K562 (cell line): ENCODE measurements at regions not wholly inside any gene's neighbourhood (a gene's known extent, or its start where the extent isn't known, plus 50 kb on each side); places are given as distances from the start of the nearest gene placed in this dataset.

ENCODE experiments used
- CCNT2 ChIP-seq: IDR thresholded peaks from 2 replicates; pipeline ENCODE4 v1.6.1; 2011; ENCODE audit warnings: borderline replicate concordance, low read depth, mild to moderate bottlenecking, moderate library complexity, mixed read lengths, low read length; ENCODE audit not compliant: insufficient read length; ENCODE audit errors: extremely low read depth
- CXXC5 ChIP-seq: fragments of 250-450 bp; sonication (Bioruptor Pico); IDR thresholded peaks from 2 replicates; pipeline ENCODE4 v1.8.0; 2022; ENCODE audit warnings: inconsistent platforms, mild to moderate bottlenecking, moderate library complexity
- E2F3 ChIP-seq: fragments of 250-450 bp; sonication (Bioruptor Pico); IDR thresholded peaks from 2 replicates; pipeline ENCODE4 v1.4.0; 2020; ENCODE audit warnings: mild to moderate bottlenecking
- FOXM1 ChIP-seq, 2 experiments: fragments of 450-650 bp in 1 of 2; sonication (generic) in 1 of 2; formaldehyde crosslinking in 1 of 2; IDR thresholded peaks; 2 replicates each; pipeline versions ENCODE4 v1.6.1 to v1.9.0; 2017 to 2022; ENCODE audit warnings: low read depth in 2 of 2, mild to moderate bottlenecking in 2 of 2, missing genetic modification reagents in 1 of 2, moderate library complexity in 1 of 2
- GABPB1 ChIP-seq: sonication (generic); formaldehyde crosslinking; IDR thresholded peaks from 2 replicates; pipeline ENCODE4 v1.8.0; 2022; ENCODE audit warnings: mild to moderate bottlenecking, missing genetic modification reagents
- GATAD2B ChIP-seq: fragments of 450-650 bp; IDR thresholded peaks from 2 replicates; pipeline ENCODE4 v1.6.1; 2017; ENCODE audit warnings: mild to moderate bottlenecking, borderline replicate concordance
- GTF3C2 ChIP-seq: IDR thresholded peaks from 3 replicates; pipeline ENCODE4 v1.6.1; 2011; ENCODE audit warnings: borderline replicate concordance, mild to moderate bottlenecking, moderate library complexity; ENCODE audit not compliant: insufficient read length; ENCODE audit errors: extremely low read depth
- JUND ChIP-seq, 2 experiments: IDR thresholded peaks; 2 replicates in 1 of 2; 3 replicates in 1 of 2; pipeline ENCODE4 v1.6.1; 2011; ENCODE audit warnings: borderline replicate concordance in 2 of 2, low read depth in 2 of 2, low read length in 2 of 2, improper control_type of control experiment in 1 of 2, missing biosample characterization in 1 of 2, missing genetic modification characterization in 1 of 2, missing genetic modification reagents in 1 of 2
- MTA3 ChIP-seq: fragments of 450-650 bp; formaldehyde crosslinking; IDR thresholded peaks from 2 replicates; pipeline ENCODE4 v1.6.1; 2017; ENCODE audit warnings: mild to moderate bottlenecking, borderline replicate concordance
- NCOR1 ChIP-seq: fragments of 450-650 bp; IDR thresholded peaks from 2 replicates; pipeline ENCODE4 v1.6.1; 2016; ENCODE audit warnings: mild to moderate bottlenecking, moderate library complexity
- RCOR1 ChIP-seq, 2 experiments: IDR thresholded peaks; 2 replicates each; pipeline ENCODE4 v1.6.1; 2012; ENCODE audit warnings: low read depth in 2 of 2, low read length in 2 of 2, borderline replicate concordance in 1 of 2, improper control_type of control experiment in 1 of 2
- RFX5 ChIP-seq: IDR thresholded peaks from 2 replicates; pipeline ENCODE4 v1.6.1; 2011; ENCODE audit warnings: low read depth, mild to moderate bottlenecking, improper control_type of control experiment, low read length
- RUNX1 ChIP-seq: sonication (generic); IDR thresholded peaks from 2 replicates; pipeline ENCODE4 v1.6.1; 2016; ENCODE audit warnings: antibody characterized with exemption, low read depth
- SREBF1 ChIP-seq: fragments of 150-350 bp; IDR thresholded peaks from 2 replicates; pipeline ENCODE4 v1.6.1; 2014; ENCODE audit warnings: antibody characterized with exemption, low read depth, low read length, borderline replicate concordance
- TEAD4 ChIP-seq, 2 experiments: sonication (generic) in 1 of 2; formaldehyde crosslinking in 1 of 2; IDR thresholded peaks; 2 replicates each; pipeline versions ENCODE4 v1.6.1 to v1.8.0; 2012 to 2022; ENCODE audit warnings: borderline replicate concordance in 1 of 2, inconsistent platforms in 1 of 2, low read length in 1 of 2, mild to moderate bottlenecking in 1 of 2, missing genetic modification reagents in 1 of 2
- ZBTB12 ChIP-seq: fragments of 250-450 bp; sonication (Bioruptor Pico); IDR thresholded peaks from 2 replicates; pipeline ENCODE4 v1.4.0; 2020
- ZBTB43 ChIP-seq: sonication (generic); formaldehyde crosslinking; IDR thresholded peaks from 2 replicates; pipeline ENCODE4 v1.8.0; 2023; ENCODE audit warnings: mild to moderate bottlenecking, missing genetic modification reagents
- ZC3H8 ChIP-seq: fragments of 450-650 bp; IDR thresholded peaks from 2 replicates; pipeline ENCODE4 v1.6.1; 2017
- ZNF282 ChIP-seq: sonication (generic); formaldehyde crosslinking; IDR thresholded peaks from 2 replicates; pipeline ENCODE4 v1.8.1; 2023; ENCODE audit warnings: missing genetic modification reagents
- ZNF668 ChIP-seq: fragments of 250-450 bp; sonication (Bioruptor Pico); IDR thresholded peaks from 2 replicates; pipeline ENCODE4 v1.8.0; 2022; ENCODE audit warnings: mild to moderate bottlenecking, inconsistent platforms
- ZNF766 ChIP-seq: fragments of 200-800 bp; sonication (Bioruptor generic); conservative IDR thresholded peaks from 2 replicates; pipeline ENCODE4 v1.6.1; 2016; ENCODE audit warnings: missing genetic modification characterization, missing compliant biosample characterization
- TF ChIP-seq, protein P1 (sequence below): sonication (generic); formaldehyde crosslinking; IDR thresholded peaks from 2 replicates; pipeline ENCODE4 v1.8.1; 2022; ENCODE audit warnings: missing genetic modification reagents

- TF ChIP-seq ZBTB12 (CRISPR knock-in tag) (no peak), GABPB1 (CRISPR knock-in tag) (no peak), ZNF668 (no peak), SREBF1 (no peak), TEAD4 (IDR thresholded peaks at IDR 0.05; ENCODE audit: low read length) (peak; percentile 93), TEAD4 (CRISPR knock-in tag; IDR thresholded peaks at IDR 0.05; ENCODE audit: borderline replicate concordance) (no peak), ZC3H8 (no peak), GATAD2B (peak; percentile 63), CCNT2 (peak; percentile 56), NCOR1 (peak; percentile 90), E2F3 (CRISPR knock-in tag) (no peak), ZNF766 (CRISPR knock-in tag) (peak; percentile 77; the same call in 1 of the 2 replicates), ZBTB43 (CRISPR knock-in tag) (no peak), JUND (IDR thresholded peaks at IDR 0.05; ENCODE audit: borderline replicate concordance, low read depth, low read length) (peak; percentile 82), JUND (tag; IDR thresholded peaks at IDR 0.05; ENCODE audit: borderline replicate concordance, low read depth, low read length) (peak; percentile 87; the same call in 2 of the 3 replicates), RUNX1 (no peak), MTA3 (peak; percentile 95), GTF3C2 (no peak), ZNF282 (no peak), CXXC5 (CRISPR knock-in tag) (peak; percentile 46), FOXM1 (IDR thresholded peaks at IDR 0.05; ENCODE audit: low read depth) (peak; percentile 80), FOXM1 (CRISPR knock-in tag; IDR thresholded peaks at IDR 0.05; ENCODE audit: low read depth) (no peak), RFX5 (no peak), RCOR1 (IDR thresholded peaks at IDR 0.05; ENCODE audit: borderline replicate concordance in 1 of 2, low read depth in 2 of 2, low read length in 2 of 2) (no peak; a peak in 1 of 4 replicates)
- TF ChIP-seq, protein P1, sequence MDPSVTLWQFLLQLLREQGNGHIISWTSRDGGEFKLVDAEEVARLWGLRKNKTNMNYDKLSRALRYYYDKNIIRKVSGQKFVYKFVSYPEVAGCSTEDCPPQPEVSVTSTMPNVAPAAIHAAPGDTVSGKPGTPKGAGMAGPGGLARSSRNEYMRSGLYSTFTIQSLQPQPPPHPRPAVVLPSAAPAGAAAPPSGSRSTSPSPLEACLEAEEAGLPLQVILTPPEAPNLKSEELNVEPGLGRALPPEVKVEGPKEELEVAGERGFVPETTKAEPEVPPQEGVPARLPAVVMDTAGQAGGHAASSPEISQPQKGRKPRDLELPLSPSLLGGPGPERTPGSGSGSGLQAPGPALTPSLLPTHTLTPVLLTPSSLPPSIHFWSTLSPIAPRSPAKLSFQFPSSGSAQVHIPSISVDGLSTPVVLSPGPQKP (CRISPR knock-in tag) = no peak
Measured at GRCh38 chr15:95684693-95685115, 645.8 kb upstream of the NR2F2 start (continued).
